ENCODE measurements at regions not wholly inside any gene's neighbourhood (a gene's known extent, or its start where the extent isn't known, plus 50 kb on each side); places are given as distances from the start of the nearest gene placed in this dataset.

DNA sequence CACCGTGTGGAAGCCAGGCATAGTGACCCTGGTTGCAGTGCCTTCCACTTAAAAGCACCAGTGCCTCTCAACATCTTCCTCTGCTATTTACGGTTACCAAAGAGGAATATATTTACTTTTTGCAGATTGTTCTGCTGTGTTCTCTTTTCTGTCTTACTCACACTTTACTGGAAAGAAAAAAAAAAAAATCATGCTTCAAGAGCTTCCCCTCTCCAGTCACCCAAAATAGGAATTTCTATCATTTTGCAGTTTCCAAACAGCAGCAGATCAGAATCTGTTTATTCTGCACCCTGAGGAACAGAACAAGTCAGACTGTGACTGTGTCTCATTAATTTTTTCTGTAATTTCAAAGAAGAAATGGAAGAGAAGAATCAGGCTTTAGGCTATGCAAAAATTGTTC, 96.1 kb downstream of the KCNJ2 start:
- no peak overlapping the region for H3K4me2 ChIP-seq (replicated peaks; ENCODE audit: low read depth, low read length, poor library complexity, severe bottlenecking)
- TF ChIP-seq, protein P1, sequence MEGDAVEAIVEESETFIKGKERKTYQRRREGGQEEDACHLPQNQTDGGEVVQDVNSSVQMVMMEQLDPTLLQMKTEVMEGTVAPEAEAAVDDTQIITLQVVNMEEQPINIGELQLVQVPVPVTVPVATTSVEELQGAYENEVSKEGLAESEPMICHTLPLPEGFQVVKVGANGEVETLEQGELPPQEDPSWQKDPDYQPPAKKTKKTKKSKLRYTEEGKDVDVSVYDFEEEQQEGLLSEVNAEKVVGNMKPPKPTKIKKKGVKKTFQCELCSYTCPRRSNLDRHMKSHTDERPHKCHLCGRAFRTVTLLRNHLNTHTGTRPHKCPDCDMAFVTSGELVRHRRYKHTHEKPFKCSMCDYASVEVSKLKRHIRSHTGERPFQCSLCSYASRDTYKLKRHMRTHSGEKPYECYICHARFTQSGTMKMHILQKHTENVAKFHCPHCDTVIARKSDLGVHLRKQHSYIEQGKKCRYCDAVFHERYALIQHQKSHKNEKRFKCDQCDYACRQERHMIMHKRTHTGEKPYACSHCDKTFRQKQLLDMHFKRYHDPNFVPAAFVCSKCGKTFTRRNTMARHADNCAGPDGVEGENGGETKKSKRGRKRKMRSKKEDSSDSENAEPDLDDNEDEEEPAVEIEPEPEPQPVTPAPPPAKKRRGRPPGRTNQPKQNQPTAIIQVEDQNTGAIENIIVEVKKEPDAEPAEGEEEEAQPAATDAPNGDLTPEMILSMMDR (IDR thresholded peaks at IDR 0.05), result no peak
- TF ChIP-seq EZH2 (IDR thresholded peaks at IDR 0.05; ENCODE audit: borderline replicate concordance, insufficient read depth, low read depth, low read length, poor library complexity, severe bottlenecking), result no peak
- H3K27ac ChIP-seq (ENCODE audit: low read length in 2 of 2), result no peak overlapping the region
- ChIA-PET POLR2A (no interaction called here), CTCF (no interaction called here)
- H4K20me1 ChIP-seq (ENCODE audit: control insufficient read depth, insufficient read depth, low read length, poor library complexity, severe bottlenecking), result no peaks in the 10 kb centered on the region
- Mint-ChIP-seq H3K4me3 (no peak overlapping the region), H3K27me3 (no peaks in the 10 kb centered on the region), H3K9me3 (ENCODE audit: insufficient read depth) (peaks cover 3% of the 10 kb centered on the region), H3K27ac (no peak overlapping the region), H3K4me1 (no peaks in the 10 kb centered on the region)
- no peaks in the 10 kb centered on the region for H3K4me1 ChIP-seq (ENCODE audit: control insufficient read depth in 2 of 2, insufficient read depth in 2 of 2, low read length in 2 of 2)
- H3K27me3 ChIP-seq (replicated peaks in 1 of 4; ENCODE audit: control extremely low read depth in 1 of 4, control insufficient read depth in 3 of 4, insufficient read depth in 4 of 4, low read length in 3 of 4), result no peaks in the 10 kb centered on the region
- intact Hi-C loops (cut with micrococcal nuclease), result no loop called here
- peaks cover 0 to 2% (median 0%) of the 10 kb centered on the region in 3 donors for H3K9me3 ChIP-seq (ENCODE audit: control extremely low read depth in 1 of 3, control insufficient read depth in 2 of 3, insufficient read depth in 1 of 3, low read length in 2 of 3)
- no peak overlapping the region for H3K4me3 ChIP-seq (ENCODE audit: control extremely low read depth in 1 of 5, extremely low read depth in 1 of 5, insufficient read depth in 1 of 5, low read depth in 2 of 5, low read length in 4 of 5)
- ATAC-seq (ENCODE audit: low read depth) (no peak), DNase-seq (no peak)
- no peak overlapping the region for H2AFZ ChIP-seq (ENCODE audit: insufficient read depth, low read depth, low read length, poor library complexity, severe bottlenecking)
- H3K79me2 ChIP-seq (ENCODE audit: control insufficient read depth, insufficient read depth, low read length), result no peaks in the 10 kb centered on the region
- WGBS (ENCODE audit: insufficient coverage), result 78% methylated on average over 1 of the region's 2 CpGs
- H3K9ac ChIP-seq (ENCODE audit: low read length), result no peak overlapping the region
- H3K36me3 ChIP-seq (replicated peaks in 1 of 2; ENCODE audit: control extremely low read depth in 1 of 2, control insufficient read depth in 1 of 2, extremely low read depth in 1 of 2, insufficient read depth in 2 of 2, low read length in 1 of 2), result no peaks in the 10 kb centered on the region

DNA sequence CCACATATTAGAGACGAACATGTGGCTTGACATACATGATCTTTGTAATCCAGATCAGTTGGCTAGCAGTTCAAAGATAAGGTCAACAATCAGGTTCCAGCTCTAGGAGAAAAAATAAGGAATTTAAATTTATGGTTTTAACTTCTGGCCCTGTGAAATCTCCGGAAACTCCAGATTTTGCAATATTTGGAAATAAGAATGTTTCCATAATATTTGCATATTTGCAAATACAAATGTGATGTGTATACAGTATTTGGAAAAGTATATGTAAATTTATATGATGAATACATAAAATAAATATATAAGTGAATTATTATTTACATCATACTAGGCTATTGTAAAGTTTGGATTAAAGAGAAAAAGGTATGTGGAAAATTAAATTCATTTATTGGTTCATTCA, 97.1 kb downstream of the KCNJ2 start:
- H3K79me2 ChIP-seq (ENCODE audit: control insufficient read depth, insufficient read depth, low read length), result no peaks in the 10 kb centered on the region
- POLR2A ChIA-PET, result no interaction called here
- no peak overlapping the region for H3K27ac ChIP-seq (ENCODE audit: low read length in 2 of 2)
- Mint-ChIP-seq H3K27me3 (no peaks in the 10 kb centered on the region), H3K4me3 (no peak overlapping the region), H3K27ac (no peak overlapping the region), H3K4me1 (no peaks in the 10 kb centered on the region), H3K9me3 (ENCODE audit: insufficient read depth) (peaks cover 3% of the 10 kb centered on the region)
- H3K27me3 ChIP-seq (replicated peaks in 1 of 4; ENCODE audit: control extremely low read depth in 1 of 4, control insufficient read depth in 3 of 4, insufficient read depth in 4 of 4, low read length in 3 of 4), result no peaks in the 10 kb centered on the region
- TF ChIP-seq, protein P1 (IDR thresholded peaks at IDR 0.05), result no peak
- no peak for TF ChIP-seq EZH2 (IDR thresholded peaks at IDR 0.05; ENCODE audit: borderline replicate concordance, insufficient read depth, low read depth, low read length, poor library complexity, severe bottlenecking)
- no peak for DNase-seq
- WGBS (ENCODE audit: insufficient coverage), result 88% methylated on average over 1 of the region's 2 CpGs
- no peak overlapping the region for H3K4me2 ChIP-seq (replicated peaks; ENCODE audit: low read depth, low read length, poor library complexity, severe bottlenecking)
- H3K4me3 ChIP-seq (ENCODE audit: control extremely low read depth in 1 of 5, extremely low read depth in 1 of 5, insufficient read depth in 1 of 5, low read depth in 2 of 5, low read length in 4 of 5), result no peak overlapping the region
- peaks cover 0 to 2% (median 0%) of the 10 kb centered on the region in 3 donors for H3K9me3 ChIP-seq (ENCODE audit: control extremely low read depth in 1 of 3, control insufficient read depth in 2 of 3, insufficient read depth in 1 of 3, low read length in 2 of 3)
- no peaks in the 10 kb centered on the region for H3K4me1 ChIP-seq (ENCODE audit: control insufficient read depth in 2 of 2, insufficient read depth in 2 of 2, low read length in 2 of 2)
- no peaks in the 10 kb centered on the region for H4K20me1 ChIP-seq (ENCODE audit: control insufficient read depth, insufficient read depth, low read length, poor library complexity, severe bottlenecking)
- intact Hi-C loops (cut with micrococcal nuclease), result no loop called here
- no peak for ATAC-seq (ENCODE audit: low read depth)
- H3K36me3 ChIP-seq (replicated peaks in 1 of 2; ENCODE audit: control extremely low read depth in 1 of 2, control insufficient read depth in 1 of 2, extremely low read depth in 1 of 2, insufficient read depth in 2 of 2, low read length in 1 of 2), result no peaks in the 10 kb centered on the region
- no peak overlapping the region for H2AFZ ChIP-seq (ENCODE audit: insufficient read depth, low read depth, low read length, poor library complexity, severe bottlenecking)
- H3K9ac ChIP-seq (ENCODE audit: low read length), result no peak overlapping the region
- CTCF ChIA-PET, result no interaction called here

Data from B cell (primary cell).